ENCODE measurements at regions not wholly inside any gene's neighbourhood (a gene's known extent, or its start where the extent isn't known, plus 50 kb on each side); places are given as distances from the start of the nearest gene placed in this dataset.

DNA sequence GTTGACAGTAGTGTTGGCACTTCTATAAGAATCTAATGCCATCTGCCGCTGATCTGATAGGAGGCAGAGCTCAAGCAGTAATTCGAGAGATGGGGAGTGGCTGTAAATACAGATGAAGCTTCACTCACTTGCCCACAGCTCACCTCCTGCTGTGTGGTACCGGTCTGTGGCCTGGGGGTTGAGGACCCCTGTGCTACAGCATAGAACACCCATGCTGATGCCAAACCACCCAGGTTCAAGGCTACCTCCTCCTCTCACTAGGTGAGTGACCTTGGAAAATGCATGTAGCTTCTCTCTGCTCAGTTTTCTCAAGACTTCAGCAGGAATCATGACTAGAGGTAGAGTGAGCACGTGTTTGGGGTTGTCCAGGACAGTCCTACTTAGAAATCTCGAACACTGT is 263.4 kb downstream of the SH3BP4 start:
- no peaks in the 10 kb centered on the region for H3K36me3 ChIP-seq
- H3K4me3 ChIP-seq = no peak overlapping the region
- DNase-seq = no peak
- TF ChIP-seq, protein P1, sequence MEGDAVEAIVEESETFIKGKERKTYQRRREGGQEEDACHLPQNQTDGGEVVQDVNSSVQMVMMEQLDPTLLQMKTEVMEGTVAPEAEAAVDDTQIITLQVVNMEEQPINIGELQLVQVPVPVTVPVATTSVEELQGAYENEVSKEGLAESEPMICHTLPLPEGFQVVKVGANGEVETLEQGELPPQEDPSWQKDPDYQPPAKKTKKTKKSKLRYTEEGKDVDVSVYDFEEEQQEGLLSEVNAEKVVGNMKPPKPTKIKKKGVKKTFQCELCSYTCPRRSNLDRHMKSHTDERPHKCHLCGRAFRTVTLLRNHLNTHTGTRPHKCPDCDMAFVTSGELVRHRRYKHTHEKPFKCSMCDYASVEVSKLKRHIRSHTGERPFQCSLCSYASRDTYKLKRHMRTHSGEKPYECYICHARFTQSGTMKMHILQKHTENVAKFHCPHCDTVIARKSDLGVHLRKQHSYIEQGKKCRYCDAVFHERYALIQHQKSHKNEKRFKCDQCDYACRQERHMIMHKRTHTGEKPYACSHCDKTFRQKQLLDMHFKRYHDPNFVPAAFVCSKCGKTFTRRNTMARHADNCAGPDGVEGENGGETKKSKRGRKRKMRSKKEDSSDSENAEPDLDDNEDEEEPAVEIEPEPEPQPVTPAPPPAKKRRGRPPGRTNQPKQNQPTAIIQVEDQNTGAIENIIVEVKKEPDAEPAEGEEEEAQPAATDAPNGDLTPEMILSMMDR (IDR thresholded peaks at IDR 0.05) = no peak
- no peak for TF ChIP-seq POLR2A (IDR thresholded peaks at IDR 0.05)
- no peaks in the 10 kb centered on the region for H3K9me3 ChIP-seq
- no peak for ATAC-seq
- no peak overlapping the region for H3K27ac ChIP-seq
- no peaks in the 10 kb centered on the region for H3K4me1 ChIP-seq
- WGBS (ENCODE audit: insufficient coverage, low coverage, low lambda C conversion rate, missing lambda C conversion rate) = 79% methylated on average over 4 of the region's 5 CpGs
- no peaks in the 10 kb centered on the region for H3K27me3 ChIP-seq
- intact Hi-C loops (cut with DNase I) = no loop called here

DNA sequence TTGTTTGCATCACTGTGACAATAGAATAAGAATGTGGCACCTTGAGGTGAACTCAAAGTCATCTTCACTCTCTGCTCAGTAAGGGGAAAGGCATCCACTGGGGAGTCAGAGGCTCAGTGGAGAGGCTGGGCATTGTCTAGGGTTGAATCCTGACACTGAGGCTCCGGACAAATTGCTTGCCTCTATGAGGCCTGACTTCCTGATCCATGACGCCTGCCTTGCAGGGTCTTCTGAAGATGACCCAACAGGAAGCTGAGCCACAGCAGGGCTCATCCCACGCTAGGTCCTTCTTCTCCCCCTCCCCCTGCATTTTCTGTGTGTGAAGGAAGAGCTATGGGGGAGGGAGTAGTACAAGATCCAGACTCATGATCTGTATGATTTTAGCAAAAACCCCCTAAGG is 265.1 kb downstream of the SH3BP4 start:
- H3K4me3 ChIP-seq = no peak overlapping the region
- H3K4me1 ChIP-seq = no peaks in the 10 kb centered on the region
- H3K36me3 ChIP-seq = no peaks in the 10 kb centered on the region
- H3K27me3 ChIP-seq = no peaks in the 10 kb centered on the region
- H3K27ac ChIP-seq = no peak overlapping the region
- no peak for TF ChIP-seq POLR2A (IDR thresholded peaks at IDR 0.05)
- TF ChIP-seq, protein P1 (IDR thresholded peaks at IDR 0.05) = no peak
- H3K9me3 ChIP-seq = no peaks in the 10 kb centered on the region
- intact Hi-C loops (cut with DNase I) = no loop called here
- ATAC-seq = no peak
- 49% methylated on average over 2 of the region's 3 CpGs for WGBS (ENCODE audit: insufficient coverage, low coverage, low lambda C conversion rate, missing lambda C conversion rate)
- DNase-seq = no peak

DNA sequence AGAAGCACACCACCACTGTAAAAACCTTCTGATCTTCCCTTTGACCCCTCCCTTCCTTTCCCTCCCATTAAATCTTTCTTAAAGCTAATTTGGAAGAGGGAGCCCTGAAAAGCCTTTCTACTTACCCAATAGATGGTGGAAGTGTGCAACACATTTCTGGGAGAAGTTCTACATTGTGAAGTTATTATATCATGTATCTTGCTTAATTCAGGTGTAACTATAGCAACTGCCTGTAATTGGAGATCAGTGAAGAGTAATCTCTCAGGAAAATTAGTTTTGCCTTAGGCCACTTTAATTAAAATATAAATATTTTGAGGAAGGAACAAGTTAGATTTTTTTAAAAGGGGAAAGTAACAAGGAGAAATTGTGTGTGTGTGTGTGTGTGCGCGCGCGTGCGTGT is 266.0 kb downstream of the SH3BP4 start:
- Histone ChIP-seq H3K9me3 (no peaks in the 10 kb centered on the region), H3K4me1 (no peaks in the 10 kb centered on the region), H3K27me3 (no peaks in the 10 kb centered on the region), H3K4me3 (no peak overlapping the region), H3K36me3 (no peaks in the 10 kb centered on the region), H3K27ac (no peak overlapping the region)
- ATAC-seq (no peak), DNase-seq (no peak)
- intact Hi-C loops (cut with DNase I) = no loop called here
- TF ChIP-seq POLR2A (IDR thresholded peaks at IDR 0.05) = no peak
- TF ChIP-seq, protein P1 (IDR thresholded peaks at IDR 0.05) = no peak
- WGBS (ENCODE audit: insufficient coverage, low coverage, low lambda C conversion rate, missing lambda C conversion rate) = 82% methylated on average over 5 of the region's 5 CpGs

DNA sequence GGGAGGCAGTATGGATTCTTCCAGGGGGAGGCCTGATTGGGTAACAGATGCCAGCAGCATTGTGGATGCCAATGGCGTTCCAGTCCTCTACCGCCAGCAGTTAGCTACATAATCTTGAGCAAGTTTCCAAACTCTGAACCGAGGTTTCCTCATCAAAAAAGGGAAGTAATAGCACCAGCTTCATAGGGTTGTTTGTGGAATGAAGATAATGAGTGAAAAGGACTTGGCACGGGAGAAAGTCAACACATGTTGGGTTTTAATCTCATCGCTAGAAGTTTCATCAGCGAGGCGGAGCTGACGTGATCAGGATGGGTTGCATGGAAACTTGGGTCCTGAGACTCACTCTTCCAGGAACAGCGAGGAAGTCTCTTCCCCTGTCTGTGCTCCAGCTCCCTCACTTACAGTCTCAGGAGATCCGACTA is 266.7 kb downstream of the SH3BP4 start:
- no peaks in the 10 kb centered on the region for H3K4me1 ChIP-seq
- no peaks in the 10 kb centered on the region for H3K27me3 ChIP-seq
- DNase-seq (no peak), ATAC-seq (no peak)
- 62% methylated on average over 8 of the region's 10 CpGs for WGBS (ENCODE audit: insufficient coverage, low coverage, low lambda C conversion rate, missing lambda C conversion rate)
- H3K36me3 ChIP-seq = no peaks in the 10 kb centered on the region
- no peak overlapping the region for H3K27ac ChIP-seq
- intact Hi-C loops (cut with DNase I) = no loop called here
- no peak overlapping the region for H3K4me3 ChIP-seq
- no peak for TF ChIP-seq POLR2A (IDR thresholded peaks at IDR 0.05)
- TF ChIP-seq, protein P1 (IDR thresholded peaks at IDR 0.05) = no peak
- no peaks in the 10 kb centered on the region for H3K9me3 ChIP-seq

DNA sequence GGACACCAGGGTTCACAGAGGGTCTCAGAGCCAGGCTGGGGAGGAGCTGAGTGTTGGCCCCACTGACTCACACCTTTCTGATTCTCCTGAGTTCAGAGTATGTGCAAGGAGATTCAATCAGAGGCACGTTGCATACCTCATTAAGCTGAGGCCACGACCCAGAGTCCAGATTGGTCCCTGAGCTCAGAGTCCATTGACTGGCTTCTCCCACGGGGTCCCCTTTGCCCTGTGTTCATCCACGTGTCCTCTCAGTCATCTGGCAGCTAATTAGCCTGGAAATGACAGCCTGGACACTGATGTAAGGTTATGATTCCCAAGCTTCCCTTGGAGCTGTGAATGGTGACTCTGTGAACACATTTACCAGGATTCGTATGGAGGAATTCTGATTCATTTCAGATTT is 267.2 kb downstream of the SH3BP4 start:
- no peaks in the 10 kb centered on the region for H3K4me1 ChIP-seq
- no peak overlapping the region for H3K27ac ChIP-seq
- 55% methylated on average over 3 of the region's 5 CpGs for WGBS (ENCODE audit: insufficient coverage, low coverage, low lambda C conversion rate, missing lambda C conversion rate)
- no peaks in the 10 kb centered on the region for H3K36me3 ChIP-seq
- no peaks in the 10 kb centered on the region for H3K27me3 ChIP-seq
- ATAC-seq (no peak), DNase-seq (no peak)
- no peak overlapping the region for H3K4me3 ChIP-seq
- H3K9me3 ChIP-seq = no peaks in the 10 kb centered on the region
- intact Hi-C loops (cut with DNase I) = no loop called here
- TF ChIP-seq, protein P1 (IDR thresholded peaks at IDR 0.05) = no peak
